Islet of Langerhans (tissue), 1 donor: ENCODE measurements at regions not wholly inside any gene's neighbourhood (a gene's known extent, or its start where the extent isn't known, plus 50 kb on each side); places are given as distances from the start of the nearest gene placed in this dataset.
"Not testable (repeated sequence)": the region's sequence is repeated elsewhere in the genome, so short reads cannot be mapped to it uniquely, and the experiment has no call there.

Experiments used
- FAIRE-seq: peaks from one replicate; lab custom pipeline; 2011; peaks lifted over from hg19 to GRCh38; lab: Jason Lieb, UNC

DNA sequence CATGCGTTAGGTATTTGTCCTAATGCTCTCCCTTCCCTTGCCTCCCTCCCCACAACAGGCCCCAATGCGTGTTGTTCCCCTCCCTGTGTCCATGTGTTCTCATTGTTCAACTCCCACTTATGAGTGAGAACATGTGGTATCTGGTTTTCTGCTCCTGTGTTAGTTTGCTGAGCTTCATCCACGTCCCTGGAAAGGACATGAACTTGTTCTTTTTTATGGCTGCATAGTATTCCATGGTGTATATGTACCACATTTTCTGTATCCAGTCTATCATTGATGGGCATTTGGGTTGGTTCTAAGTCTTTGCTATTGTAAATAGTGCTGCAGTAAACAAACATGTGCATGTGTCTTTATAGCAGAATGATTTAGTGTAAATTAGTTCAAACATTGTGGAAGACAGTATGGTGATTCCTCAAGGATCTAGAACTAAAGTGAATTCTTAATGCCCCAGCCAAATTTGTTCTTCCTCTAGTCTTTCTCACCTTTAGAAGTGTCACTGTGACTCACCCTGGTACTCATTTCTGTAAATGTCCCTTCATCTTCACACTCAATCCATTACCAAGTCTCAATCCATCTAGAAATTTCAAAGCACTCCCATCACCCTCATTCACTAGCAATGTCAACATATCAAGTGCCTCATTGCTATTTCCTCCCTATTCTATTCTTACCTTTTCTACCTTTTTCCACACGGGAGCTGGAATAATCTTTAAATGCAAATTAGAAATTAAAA lies 123.9 kb downstream of the MREG start:
- FAIRE-seq: not testable (repeated sequence)

DNA sequence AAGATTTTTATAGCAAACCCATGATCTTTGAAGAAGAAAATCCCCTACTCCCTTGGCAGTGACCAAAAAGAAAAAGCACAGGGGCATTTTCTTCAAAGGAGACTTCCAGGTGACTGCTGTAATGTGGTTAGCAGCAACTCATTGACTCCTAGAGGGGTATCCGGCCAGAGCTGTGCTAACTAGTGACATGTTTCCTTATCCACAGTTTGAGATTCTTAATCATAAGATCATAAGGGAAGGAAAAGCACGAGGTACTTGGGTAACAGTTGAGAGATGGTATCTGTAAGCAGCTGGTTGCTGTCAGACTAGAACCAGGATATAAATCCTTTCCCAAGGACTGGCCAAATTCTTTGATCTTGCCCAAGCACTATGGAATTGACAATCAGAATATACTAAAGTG lies 124.7 kb downstream of the MREG start:
- no peak for FAIRE-seq

DNA sequence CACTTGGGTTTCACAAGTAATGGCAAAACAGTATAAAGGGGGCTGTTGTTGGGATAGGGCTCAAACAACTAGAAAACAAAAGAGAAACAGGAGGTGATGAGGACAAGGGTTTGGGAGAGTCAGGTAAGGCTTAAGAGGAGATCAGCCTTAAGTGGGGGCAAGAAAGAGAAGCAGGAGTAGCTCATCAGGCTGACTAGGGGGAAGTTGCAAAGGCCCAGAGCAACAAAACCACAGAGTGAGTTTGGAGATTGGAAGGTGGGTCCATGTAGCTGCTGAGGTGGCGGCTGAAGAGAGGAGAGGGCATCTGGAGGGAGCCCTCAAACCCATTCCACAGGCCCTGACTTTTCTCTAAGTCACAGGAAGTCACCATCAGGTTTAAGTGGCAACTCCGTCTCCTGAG lies 126.0 kb downstream of the MREG start:
- no peak for FAIRE-seq

DNA sequence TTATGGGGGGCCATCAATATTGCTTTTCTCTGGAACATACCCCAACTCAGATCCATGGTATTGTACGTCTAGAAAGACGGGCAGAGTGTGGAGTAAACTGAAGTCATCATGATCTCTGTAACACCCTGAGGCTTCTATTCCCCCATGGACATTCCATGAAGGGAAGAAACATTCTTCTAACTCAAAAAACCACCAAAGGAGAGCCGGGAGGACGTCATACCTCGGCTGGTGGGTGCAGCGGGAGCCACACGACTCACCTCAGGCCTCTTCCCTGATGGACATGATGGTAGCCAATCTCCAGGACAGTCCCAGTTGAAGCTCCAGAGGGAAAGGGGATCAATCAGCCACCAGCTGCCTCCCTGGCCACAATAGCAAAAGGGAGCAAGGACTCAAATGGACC lies 127.3 kb downstream of the MREG start:
- FAIRE-seq: no peak

DNA sequence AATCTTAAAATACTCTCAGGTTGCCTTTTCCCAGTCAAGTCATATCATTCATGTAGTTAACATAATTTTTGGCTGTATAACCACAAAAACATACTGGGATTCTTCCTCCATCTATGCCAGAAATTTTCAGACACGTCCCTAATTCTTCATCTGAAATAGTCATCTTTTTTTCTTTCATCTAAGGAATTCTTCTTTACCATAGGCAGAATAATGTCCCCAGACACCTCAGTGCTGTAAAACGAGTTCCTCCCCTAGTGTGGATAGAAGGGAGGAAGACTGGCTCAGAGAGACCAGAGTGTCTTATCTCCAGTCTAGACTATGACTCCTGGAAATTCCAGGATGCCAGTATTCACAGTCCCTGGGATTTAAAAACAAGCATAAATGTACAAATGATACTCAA lies 127.8 kb downstream of the MREG start:
- FAIRE-seq: no peak

DNA sequence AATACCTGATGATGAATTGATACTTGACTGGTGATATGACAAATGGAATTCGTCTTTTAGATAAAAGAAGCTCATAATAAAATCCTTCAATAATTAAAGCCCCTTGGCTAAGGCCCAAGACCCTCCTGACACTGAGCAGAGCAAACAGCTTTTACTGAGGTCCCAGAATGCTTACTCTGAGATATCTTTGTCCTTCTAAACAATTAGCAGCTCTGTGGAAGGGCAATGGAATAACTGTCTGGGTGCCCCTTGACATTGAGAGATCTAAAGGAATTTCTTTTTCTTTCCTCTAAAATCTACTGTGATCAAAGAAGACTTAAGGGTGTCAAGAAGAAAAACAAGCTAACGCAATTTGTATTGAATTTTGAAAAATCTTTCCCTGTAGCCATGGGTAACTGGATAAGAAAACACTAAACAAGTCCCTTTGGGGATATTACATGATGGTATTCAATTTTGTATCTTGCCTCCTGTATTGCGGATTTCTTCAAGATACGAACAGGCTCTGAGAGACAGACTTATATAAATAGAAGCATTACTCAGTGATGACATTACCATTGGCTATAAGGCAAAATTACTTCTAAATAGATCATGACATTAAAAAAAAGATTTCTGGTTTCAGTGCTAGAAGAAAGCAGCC lies 128.8 kb downstream of the MREG start:
- FAIRE-seq: no peak

DNA sequence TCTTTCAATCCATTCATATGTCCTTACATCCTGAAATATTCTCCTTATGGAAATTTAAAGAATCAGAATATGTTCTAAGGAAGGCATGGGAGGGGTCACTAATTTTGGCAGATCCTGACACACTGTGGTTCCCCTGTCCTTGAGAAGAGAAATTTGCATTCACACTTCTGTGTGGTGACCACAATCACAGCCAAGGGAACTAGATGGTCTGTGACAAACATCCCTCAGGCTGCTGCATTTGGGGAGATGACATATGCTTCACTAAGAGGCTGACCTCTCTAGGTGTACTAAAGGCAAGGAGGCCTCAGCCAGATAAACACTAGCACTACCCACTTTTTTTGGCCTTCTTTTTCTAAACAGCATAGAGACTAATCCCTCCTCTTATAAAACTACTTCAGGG lies 129.6 kb downstream of the MREG start:
- FAIRE-seq: no peak

DNA sequence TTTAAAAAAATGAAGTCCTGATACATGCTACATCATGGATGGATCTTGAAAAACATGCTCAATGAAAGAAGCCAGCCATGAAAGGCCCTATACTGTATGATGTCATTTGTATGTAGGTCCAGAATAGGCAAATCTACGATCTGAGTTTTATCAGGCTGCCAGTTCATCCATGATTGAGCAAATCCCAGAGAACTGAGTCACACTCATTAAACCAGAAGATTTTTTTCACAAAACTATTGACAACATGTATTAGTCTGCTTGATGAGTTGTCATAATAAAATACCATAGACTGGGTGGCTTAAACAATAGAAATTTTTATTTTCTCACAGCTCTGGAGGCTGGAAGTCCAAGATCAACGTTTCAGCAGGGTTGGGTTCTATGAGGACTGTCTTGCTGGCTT lies 130.7 kb downstream of the MREG start:
- no peak for FAIRE-seq

DNA sequence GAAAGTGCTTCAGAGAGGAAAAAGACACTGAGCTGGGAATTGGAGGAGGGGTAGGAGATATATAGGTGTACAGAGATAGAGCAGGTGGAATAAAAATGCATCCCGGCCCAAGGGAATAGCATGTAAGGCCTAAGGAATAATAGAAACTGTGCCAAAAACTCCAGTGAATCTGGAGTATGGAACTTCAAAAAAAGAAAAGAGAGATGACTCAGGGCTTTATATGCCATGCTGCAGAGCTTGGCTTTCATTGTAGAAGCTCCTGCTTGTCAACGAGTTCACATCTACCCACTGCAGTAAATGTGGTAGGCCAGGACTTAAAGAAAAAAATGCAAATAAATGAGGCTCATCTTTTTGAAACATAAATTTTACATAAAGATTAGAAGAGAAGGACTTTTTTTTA lies 131.8 kb downstream of the MREG start:
- FAIRE-seq: no peak

DNA sequence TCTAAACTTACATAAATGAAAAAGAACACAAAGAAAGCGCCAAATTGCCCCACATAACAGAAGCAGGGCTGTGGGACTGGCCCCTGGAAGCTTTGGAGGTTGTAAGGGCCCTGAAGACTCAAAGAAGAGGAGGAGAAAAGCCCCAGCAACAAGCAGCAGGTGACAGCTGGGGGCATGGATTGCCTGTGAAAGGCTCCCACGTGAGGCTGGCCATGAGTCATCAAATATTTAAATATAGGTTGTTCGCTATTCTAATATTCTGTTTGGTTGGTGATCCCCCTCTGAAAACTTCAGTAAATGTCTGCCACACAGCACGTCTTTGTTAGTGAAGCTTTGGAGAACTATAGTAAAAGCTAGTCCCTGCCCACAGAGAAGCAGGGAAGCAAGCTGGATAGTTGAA lies 132.4 kb downstream of the MREG start:
- no peak for FAIRE-seq

DNA sequence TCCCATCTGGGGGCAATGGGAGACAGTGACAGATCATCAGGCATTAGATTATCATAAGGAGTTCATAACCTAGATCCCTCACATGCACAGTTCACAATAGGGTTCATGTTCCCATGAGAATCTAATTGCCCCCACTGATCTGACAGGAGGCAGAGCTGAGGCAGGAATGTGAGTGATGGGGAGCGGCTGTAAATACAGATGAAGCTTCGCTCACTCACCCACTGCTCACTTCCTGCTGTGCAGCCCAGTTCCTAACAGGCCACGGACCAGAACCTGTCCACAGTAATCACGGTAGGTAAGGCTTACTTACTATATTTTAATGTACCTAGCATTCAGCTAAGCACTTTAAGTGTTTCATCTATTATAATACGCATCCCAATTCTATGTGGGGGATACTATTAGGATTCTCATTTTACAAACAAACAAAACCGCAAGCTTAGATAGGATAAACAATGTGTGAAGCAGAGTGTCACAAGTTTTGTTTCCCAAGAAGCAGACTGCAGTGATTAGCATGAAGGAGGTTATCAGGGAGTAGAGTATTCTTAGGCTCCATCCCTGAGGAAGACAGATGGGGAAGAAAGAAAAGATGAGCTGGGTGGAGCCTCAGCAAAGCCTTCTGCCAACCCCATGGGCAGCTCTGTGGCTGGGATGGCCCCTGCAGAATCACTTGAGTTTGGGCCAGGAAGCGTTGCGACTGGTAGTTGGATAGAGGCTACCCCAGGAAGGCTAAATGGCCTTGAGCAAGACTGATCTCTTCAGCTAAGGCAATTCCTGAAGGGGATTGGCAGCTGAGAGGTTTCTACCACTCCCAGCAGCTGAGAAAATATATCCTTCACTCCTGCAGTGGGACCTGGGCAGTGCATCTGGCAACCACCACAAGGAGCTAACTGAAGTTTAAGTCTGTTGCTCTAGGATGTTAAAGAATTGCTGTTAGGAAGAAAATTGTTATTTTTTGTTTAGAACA lies 133.1 kb downstream of the MREG start:
- FAIRE-seq: no peak

DNA sequence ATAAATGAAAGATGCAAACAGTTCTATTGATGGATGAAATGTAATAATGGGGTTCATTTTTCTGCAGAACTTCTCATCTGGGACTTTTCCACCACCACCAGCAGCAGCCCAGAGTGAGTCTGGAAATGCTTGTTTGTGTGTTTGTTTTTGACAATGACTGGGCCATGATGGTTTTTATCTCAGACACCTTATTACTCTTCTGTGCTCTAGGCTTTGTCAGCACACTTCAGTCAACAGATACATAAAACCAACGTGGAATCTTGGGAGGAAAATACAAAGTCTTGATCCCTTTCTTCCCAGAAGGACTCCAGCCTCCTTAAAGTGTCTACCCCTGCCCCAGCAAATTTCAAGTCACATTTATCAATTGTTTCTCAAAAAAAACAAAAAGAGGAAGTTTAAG lies 134.0 kb downstream of the MREG start:
- no peak for FAIRE-seq

DNA sequence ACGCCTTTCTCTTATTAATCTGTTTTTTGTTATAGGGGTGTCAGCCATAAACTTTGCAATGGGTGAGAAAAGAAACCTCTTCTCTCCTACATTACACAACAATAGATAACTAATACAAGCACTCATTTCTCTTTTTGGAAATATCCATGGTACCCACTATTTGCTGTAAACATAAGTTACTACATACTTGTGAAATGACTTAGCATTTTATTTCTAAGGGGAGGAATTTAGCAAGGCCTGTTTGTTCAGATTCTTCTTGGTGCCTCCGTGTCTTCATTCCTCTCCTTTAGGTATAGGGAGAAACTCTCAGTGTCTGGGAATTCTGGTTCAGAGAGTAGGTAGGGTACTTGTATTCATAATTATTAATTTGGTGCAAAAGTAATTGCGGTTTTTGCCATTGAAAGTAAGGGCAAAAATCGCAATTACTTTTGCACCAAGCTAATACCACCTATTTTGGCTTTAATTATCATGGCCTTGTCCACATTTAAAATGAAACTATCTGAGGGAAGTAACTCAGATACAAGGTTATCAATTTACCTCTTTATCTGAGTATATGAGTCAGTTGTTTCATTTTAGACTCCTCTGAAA lies 134.8 kb downstream of the MREG start:
- FAIRE-seq: no peak

DNA sequence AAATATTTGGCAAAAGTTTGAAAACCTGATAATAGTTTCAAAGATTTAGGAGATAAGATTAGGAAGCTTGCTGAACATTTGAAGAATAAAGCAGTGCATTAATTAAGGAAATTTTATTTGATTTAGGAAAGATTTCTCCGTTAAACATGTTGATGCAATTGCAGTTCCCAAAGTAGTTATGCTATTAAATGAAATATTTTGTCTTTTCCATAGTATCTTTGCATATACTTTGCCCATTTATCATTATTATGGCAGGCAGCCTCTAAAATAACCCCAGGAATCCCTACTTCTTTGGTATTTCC lies 136.5 kb downstream of the MREG start:
- no peak for FAIRE-seq

DNA sequence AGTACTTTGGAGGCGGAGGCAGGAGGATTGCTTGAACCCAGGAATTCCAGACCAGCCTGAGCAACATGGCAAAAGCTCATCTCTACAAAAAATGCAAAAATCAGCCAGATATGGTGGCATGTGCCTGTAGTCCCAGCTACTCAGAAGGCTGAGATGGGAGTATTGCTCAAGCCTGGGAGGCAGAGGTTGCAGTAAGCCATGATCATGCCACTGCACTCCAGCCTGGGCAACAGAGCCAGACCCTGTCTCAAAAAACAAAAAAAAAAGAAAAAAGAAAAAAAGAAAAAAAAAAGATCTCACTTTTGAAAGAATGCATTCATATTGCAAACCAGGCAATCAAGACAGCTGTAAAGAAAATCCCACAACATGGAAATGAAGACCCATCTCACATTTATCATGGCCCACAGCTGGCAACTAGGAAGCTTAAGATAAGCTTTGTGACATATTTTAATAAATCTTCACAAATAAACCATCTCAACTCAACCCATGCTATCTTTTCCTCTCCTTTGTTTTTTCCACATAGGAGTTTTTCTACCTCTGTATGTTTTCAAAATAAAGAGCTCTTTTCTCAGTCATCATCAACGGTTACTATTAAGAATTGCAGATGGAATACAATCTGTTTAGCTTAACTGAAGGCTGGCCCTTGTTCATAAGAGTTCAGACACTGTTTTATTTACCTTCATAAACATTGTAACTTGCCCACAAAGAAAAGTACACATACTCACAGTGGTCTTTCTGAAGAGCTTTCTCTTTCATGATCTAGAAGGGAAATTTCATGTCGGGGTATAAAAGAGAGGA lies 137.0 kb downstream of the MREG start:
- no peak for FAIRE-seq

DNA sequence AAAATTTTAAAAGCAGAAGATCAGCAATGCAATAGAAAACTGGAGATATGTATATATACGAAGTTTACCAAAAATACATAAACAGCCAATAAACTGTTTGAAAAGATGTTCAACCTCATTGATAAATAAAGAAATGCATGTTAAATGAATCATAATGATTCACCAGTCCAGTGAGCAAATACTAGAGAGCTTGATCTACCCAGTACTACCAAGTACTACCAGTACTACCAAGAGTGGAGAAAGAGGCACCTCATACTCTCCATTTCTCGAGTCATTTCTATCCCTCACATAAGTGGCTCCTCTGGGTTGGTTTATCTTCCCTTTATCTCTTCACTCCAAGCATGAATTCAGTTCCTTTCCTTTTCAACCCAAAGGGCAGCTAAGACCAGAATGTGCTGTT lies 138.9 kb downstream of the MREG start:
- no peak for FAIRE-seq

DNA sequence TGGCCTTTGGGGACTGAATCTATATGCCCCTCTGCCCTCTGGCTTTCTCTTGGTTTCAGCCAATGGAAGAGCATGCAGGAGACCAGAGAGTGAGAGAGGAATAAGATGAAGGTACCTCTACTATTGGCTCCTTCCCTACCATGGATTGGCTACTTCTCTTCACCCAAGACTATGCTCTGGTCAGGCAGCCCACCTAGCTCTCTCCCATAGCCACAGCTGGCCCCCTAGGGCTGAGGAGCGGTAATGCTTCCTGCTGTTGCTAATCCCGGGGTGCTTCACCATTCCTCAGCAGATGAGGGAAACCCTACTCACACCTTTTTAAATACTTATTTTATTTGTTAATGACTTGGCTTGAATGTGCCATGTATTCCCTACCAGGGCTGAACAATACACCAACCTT lies 142.4 kb downstream of the MREG start:
- FAIRE-seq: no peak

DNA sequence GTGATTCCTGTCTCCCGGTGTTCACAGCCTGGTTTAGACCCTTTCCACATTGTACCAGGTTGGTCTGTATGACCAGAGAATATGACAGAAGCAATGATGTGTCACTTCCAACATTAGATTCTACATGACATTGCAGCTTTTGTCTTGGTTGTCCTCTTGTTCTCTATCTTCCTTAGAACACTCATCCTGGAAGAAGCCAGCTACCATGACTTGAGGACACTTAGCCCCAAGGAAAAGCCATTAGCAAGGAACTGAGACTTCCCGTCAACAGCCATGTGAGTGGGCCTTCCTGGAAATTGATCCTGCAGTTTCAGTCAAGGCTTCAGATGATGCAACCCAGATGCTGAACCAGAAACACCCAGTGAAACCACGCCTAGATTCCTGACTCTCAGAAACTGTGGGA lies 143.3 kb downstream of the MREG start:
- no peak for FAIRE-seq

DNA sequence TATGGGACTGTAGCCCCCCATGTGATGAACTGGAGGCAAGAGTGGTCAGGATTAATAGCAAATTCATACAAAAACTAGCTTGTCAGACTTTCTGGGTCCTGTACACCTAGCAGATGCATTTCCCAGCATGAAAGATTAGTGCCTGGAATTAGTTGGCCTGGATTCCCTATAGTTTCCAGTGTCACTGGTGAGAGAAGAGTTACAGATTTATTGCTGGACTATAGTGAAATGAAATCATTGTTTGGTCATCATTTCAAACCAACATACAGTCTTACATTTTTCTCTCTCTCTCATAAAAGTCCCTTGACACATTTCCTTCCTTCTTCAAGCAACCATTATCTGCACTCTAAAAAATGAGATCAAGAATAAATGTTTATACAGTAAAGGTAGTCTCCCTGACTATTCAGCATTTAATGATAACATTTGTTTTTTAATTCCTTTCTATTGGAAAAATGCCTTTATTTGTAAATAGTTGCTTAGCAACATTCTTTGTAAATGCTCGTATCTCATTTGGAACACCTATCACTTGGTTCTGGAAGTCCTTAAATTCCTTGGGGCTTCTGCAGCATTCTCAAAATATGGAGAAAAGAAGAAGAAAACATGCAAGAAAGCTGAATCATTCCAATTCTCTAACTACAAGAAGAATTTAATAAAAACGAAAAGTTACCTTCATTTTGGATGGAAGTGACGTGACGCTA lies 144.4 kb downstream of the MREG start:
- no peak for FAIRE-seq

DNA sequence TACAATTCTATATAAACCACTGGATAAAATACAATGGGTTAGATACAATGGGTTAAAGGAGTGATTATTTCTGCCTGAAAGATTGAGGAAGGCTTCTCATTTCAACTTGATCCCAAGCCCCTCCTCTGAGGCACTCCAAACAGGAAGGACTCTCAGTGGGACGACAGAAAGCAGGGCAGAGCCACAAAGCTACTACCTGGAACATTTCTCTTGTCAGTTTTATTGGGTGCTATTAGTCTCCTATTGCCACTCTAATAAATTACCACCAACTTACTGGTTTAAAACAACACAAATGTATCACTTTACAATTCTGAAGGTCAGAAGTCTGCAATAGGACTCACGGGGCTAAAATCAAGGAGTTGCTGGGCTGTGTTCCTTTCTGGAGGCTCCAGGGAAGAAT lies 146.7 kb downstream of the MREG start:
- no peak for FAIRE-seq

DNA sequence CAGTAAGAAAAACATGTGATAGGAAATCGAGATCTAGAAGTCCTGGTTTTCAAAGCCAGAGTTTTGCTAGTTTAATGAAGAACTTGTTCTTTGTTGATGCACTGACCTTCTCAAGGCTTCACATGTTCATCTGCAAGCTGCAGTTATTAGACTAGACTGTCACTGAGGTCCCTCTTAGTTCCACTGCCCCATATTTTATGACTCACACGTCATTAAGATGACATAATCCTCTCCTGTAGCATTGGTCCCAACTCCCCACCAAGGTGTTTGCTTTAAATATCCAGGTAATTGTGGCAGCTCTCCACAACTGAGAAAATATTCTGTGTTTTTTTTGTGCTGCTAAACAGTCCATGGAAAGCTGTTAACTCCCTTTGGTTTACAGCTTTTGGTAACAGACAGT lies 149.7 kb downstream of the MREG start:
- no peak for FAIRE-seq

DNA sequence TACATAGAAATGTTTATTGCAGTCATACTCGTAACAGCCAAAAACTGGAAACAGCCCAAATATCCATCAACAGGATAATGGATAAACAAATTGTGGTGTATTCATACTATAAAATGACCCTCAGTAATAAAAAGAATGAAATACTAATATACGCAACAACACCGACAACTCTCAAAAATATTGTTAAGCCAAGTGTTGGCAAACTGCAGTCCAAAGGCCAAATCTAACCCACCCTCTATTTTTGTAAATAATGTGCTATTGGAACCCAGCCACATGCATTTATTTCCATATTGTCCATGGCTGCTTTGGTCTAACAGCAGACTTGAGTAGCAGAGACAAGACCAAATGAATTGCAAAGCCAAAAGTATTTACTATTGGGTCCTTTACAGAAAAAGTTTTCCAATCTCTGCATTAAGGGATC lies 151.0 kb downstream of the MREG start:
- FAIRE-seq: no peak
